ENCODE measurements at regions not wholly inside any gene's neighbourhood (a gene's known extent, or its start where the extent isn't known, plus 50 kb on each side); places are given as distances from the start of the nearest gene placed in this dataset.

DNA sequence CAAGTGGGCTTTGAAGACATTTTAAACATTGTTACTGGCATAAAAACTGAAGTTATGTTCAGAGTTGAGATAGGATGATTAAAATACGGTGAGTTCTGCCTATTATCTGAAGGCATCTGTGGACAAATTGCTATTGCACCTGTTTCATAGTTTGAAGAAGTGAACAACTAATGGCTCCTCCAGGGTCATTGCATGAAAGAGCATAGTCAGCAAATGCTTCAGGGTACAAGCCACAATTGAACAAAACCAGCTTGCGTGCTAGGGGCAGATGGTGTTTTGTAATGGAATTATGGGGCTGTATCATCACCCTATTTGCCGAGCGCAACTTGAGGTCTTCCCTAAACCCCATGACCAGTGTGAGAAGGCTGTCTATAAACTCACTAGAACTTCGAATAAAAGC is 369.1 kb downstream of the MTRR start:
- DNase-seq: no peak
- H3K4me3 ChIP-seq: no peak overlapping the region
- no peak overlapping the region for H3K27ac ChIP-seq
- no peak for ATAC-seq
- H3K4me1 ChIP-seq: no peaks in the 10 kb centered on the region
- no peak for TF ChIP-seq POLR2A (IDR thresholded peaks at IDR 0.05)
- TF ChIP-seq, protein P1, sequence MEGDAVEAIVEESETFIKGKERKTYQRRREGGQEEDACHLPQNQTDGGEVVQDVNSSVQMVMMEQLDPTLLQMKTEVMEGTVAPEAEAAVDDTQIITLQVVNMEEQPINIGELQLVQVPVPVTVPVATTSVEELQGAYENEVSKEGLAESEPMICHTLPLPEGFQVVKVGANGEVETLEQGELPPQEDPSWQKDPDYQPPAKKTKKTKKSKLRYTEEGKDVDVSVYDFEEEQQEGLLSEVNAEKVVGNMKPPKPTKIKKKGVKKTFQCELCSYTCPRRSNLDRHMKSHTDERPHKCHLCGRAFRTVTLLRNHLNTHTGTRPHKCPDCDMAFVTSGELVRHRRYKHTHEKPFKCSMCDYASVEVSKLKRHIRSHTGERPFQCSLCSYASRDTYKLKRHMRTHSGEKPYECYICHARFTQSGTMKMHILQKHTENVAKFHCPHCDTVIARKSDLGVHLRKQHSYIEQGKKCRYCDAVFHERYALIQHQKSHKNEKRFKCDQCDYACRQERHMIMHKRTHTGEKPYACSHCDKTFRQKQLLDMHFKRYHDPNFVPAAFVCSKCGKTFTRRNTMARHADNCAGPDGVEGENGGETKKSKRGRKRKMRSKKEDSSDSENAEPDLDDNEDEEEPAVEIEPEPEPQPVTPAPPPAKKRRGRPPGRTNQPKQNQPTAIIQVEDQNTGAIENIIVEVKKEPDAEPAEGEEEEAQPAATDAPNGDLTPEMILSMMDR (IDR thresholded peaks at IDR 0.05): no peak
- no peaks in the 10 kb centered on the region for H3K9me3 ChIP-seq
- no peaks in the 10 kb centered on the region for H3K27me3 ChIP-seq
- no peaks in the 10 kb centered on the region for H3K36me3 ChIP-seq
- intact Hi-C loops (cut with DNase I): no loop called here
- WGBS, 4 donors: 82 to 91% (median 90%) methylated on average over 5 of the region's 5 CpGs

DNA sequence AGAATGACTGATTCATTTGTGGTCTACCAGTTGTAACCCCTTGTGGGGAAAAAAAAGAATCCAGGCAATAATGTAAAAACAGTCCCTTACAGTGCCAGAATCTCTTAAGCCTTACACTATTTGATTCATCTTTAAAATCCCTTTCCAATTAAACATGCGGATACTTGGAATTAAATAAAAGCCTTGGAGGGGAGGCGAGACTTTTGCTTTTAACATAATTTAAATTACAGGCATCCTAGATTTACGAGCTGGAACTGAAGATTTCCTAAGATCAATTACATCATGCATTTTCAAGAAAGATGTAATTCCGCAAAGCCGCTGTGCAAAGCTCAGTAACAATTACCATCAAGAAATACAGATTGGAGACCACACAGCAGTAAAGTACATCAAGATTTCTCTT is 370.2 kb downstream of the MTRR start:
- 77 to 84% (median 80%) methylated on average over 5 of the region's 5 CpGs for WGBS, 4 donors
- Histone ChIP-seq H3K27ac (no peak overlapping the region), H3K9me3 (peaks cover 0 to 3% (median 0%) of the 10 kb centered on the region in 12 donors), H3K27me3 (no peaks in the 10 kb centered on the region), H3K4me1 (no peaks in the 10 kb centered on the region), H3K4me3 (no peak overlapping the region), H3K36me3 (no peaks in the 10 kb centered on the region)
- ATAC-seq (no peak), DNase-seq (no peak)
- intact Hi-C loops (cut with DNase I): no loop called here
- no peak for TF ChIP-seq POLR2A (IDR thresholded peaks at IDR 0.05)
- TF ChIP-seq, protein P1 (IDR thresholded peaks at IDR 0.05): no peak

DNA sequence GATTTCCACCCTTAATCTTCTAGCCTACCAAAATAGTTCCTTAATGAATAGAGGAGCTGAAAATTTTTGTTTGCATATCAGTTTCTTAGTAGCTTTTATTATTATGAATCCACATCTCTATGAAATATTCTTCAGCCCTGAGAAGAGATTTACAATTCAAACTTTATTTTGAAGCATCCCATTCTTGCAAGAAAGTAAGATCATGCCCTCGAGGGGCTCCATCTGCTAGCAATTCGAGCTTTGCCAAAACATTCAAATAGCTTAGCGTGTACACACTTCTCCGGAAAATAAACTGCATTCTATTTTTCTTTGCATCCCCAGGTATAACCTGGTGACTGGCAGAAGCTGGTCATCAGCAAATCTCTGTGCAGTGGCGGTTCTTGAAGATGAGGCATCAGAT is 370.7 kb downstream of the MTRR start:
- H3K4me3 ChIP-seq: no peak overlapping the region
- DNase-seq (no peak), ATAC-seq (no peak)
- H3K27ac ChIP-seq: no peak overlapping the region
- TF ChIP-seq, protein P1 (IDR thresholded peaks at IDR 0.05): no peak
- TF ChIP-seq POLR2A (IDR thresholded peaks at IDR 0.05): no peak
- peaks cover 0 to 5% (median 0%) of the 10 kb centered on the region in 12 donors for H3K9me3 ChIP-seq
- no peaks in the 10 kb centered on the region for H3K4me1 ChIP-seq
- intact Hi-C loops (cut with DNase I): no loop called here
- 60 to 67% (median 66%) methylated on average over 5 of the region's 5 CpGs for WGBS, 4 donors
- no peaks in the 10 kb centered on the region for H3K27me3 ChIP-seq
- no peaks in the 10 kb centered on the region for H3K36me3 ChIP-seq

DNA sequence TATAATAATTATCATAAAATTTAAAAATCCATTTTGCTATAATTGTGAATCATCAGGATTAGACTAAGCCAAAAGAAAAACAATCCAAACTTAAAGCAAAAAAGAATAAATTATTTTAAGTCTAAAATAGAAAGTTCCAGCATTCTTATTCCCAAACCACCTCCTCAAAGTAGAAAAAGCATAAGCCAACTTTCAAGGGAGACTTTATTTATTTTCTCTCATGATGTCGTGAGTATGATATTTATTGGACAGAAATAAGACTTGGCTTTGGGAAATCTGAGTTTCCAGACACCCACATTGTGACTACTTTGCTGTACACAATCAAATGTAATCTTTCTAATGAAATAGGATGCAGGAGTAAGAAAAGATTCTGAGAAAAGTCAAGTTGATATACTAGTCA is 372.1 kb downstream of the MTRR start:
- no peak overlapping the region for H3K4me3 ChIP-seq
- H3K27ac ChIP-seq: no peak overlapping the region
- no peaks in the 10 kb centered on the region for H3K27me3 ChIP-seq
- no peaks in the 10 kb centered on the region for H3K4me1 ChIP-seq
- intact Hi-C loops (cut with DNase I): no loop called here
- ATAC-seq: no peak
- TF ChIP-seq POLR2A (IDR thresholded peaks at IDR 0.05): no peak
- TF ChIP-seq, protein P1 (IDR thresholded peaks at IDR 0.05): no peak
- H3K9me3 ChIP-seq: peaks cover 0 to 5% (median 0%) of the 10 kb centered on the region in 12 donors
- 0 to 45% (median 13%) methylated on average over 1 of the region's 1 CpG for WGBS, 4 donors
- no peak for DNase-seq
- no peaks in the 10 kb centered on the region for H3K36me3 ChIP-seq

All from heart left ventricle (tissue), 16 donors.